Activated CD8-positive, alpha-beta T cell treated with anti-CD3 and anti-CD28 coated beads for 36 hours (primary cell): ENCODE measurements at regions not wholly inside any gene's neighbourhood (a gene's known extent, or its start where the extent isn't known, plus 50 kb on each side); places are given as distances from the start of the nearest gene placed in this dataset.

Experiments
- ATAC-seq: fragments of 200-7000 bp; cut with Tn5 transposase; one replicate; pipeline ENCODE4 v1.10.0; 2021; ENCODE audit warnings: mild to moderate bottlenecking, moderate library complexity
- CTCF ChIA-PET: fragments of 350-600 bp; sonication (Branson Sonifier 250); formaldehyde crosslinking; loops from one replicate; lab custom pipeline; 2021; ENCODE audit warnings: antibody characterized with exemption; lab: Charles Lee
- POLR2A ChIA-PET: fragments of 350-600 bp; sonication (Branson Sonifier 250); formaldehyde crosslinking; loops from one replicate; lab custom pipeline; 2021; ENCODE audit warnings: antibody characterized with exemption; lab: Charles Lee
- DNase-seq: peaks from one replicate; pipeline ENCODE4 v3.0.0-alpha.2; 2020
- H3K27ac Mint-ChIP-seq: one replicate; pipeline ENCODE4 v1.8.0; 2021; ENCODE audit warnings: mild to moderate bottlenecking, mixed read lengths
- H3K27me3 Mint-ChIP-seq: one replicate; pipeline ENCODE4 v1.8.0; 2021; ENCODE audit warnings: mixed read lengths
- H3K36me3 Mint-ChIP-seq: one replicate; pipeline ENCODE4 v1.8.0; 2021; ENCODE audit warnings: low read depth, mixed read lengths
- H3K4me1 Mint-ChIP-seq: one replicate; pipeline ENCODE4 v1.8.0; 2021; ENCODE audit warnings: low read depth, mixed read lengths
- H3K4me3 Mint-ChIP-seq: one replicate; pipeline ENCODE4 v1.8.0; 2021; ENCODE audit warnings: mild to moderate bottlenecking, moderate library complexity, mixed read lengths
- H3K9me3 Mint-ChIP-seq: one replicate; pipeline ENCODE4 v1.8.0; 2021; ENCODE audit warnings: mixed read lengths
- CTCF ChIP-seq: fragments of 200-600 bp; IDR thresholded peaks from one replicate; pipeline ENCODE4 v1.8.0; 2022; ENCODE audit warnings: antibody characterized with exemption, mild to moderate bottlenecking
- intact Hi-C: fragments of 100-400 bp; cut with micrococcal nuclease; formaldehyde crosslinking; loops from one replicate; pipeline ENCODE4 v1.10.0; 2022

GRCh38 chr1:94698759-94699502 lies 121.2 kb upstream of the SLC44A3 start:
- Mint-ChIP-seq H3K36me3 (no peaks in the 10 kb centered on the region), H3K9me3 (no peaks in the 10 kb centered on the region), H3K4me3 (no peak overlapping the region), H3K27ac (no peak overlapping the region), H3K27me3 (peaks cover 10% of the 10 kb centered on the region), H3K4me1 (peaks cover 3% of the 10 kb centered on the region)
- ChIA-PET POLR2A (no interaction called here), CTCF (interaction anchor here (1.4 kb wide), 1 partner anchor 45 kb away, joined by 3 read pairs; no protein-coding TSS in a partner anchor)
- intact Hi-C loops, result no loop called here
- DNase-seq (no peak), ATAC-seq (no peak)
- no peak for TF ChIP-seq CTCF

DNA sequence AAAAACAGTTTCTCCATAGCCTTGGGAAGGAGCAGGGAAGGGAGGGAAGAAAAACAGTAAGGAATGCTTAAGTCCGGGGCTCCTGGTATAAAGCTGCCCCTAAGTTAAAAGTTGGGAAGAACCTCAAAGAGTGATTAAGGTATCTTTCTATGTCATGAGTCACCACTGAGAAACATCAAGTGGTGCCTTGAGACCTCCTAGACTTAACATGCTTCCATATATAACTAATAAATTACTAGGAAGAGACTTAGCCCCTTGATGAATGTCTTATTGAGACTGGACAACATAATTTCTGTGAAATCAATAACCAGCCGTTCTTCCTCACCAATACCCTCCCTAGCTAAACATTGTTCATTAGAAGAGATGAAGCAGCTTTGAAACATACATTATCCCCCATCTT lies 121.8 kb upstream of the SLC44A3 start:
- DNase-seq (no peak), ATAC-seq (no peak)
- no peaks in the 10 kb centered on the region for H3K9me3 Mint-ChIP-seq
- H3K27me3 Mint-ChIP-seq, result peaks cover 13% of the 10 kb centered on the region
- POLR2A ChIA-PET, result no interaction called here
- CTCF ChIA-PET, result interaction anchor here (1.4 kb wide), 1 partner anchor 44 kb away, joined by 3 read pairs; no protein-coding TSS in a partner anchor
- H3K36me3 Mint-ChIP-seq, result no peaks in the 10 kb centered on the region
- H3K4me3 Mint-ChIP-seq, result no peak overlapping the region
- H3K27ac Mint-ChIP-seq, result no peak overlapping the region
- intact Hi-C loops, result no loop called here
- TF ChIP-seq CTCF, result no peak
- peaks cover 6% of the 10 kb centered on the region for H3K4me1 Mint-ChIP-seq

- no peak for DNase-seq
- Mint-ChIP-seq H3K36me3 (no peaks in the 10 kb centered on the region), H3K27me3 (peaks cover 15% of the 10 kb centered on the region), H3K4me3 (no peak overlapping the region), H3K4me1 (peaks cover 6% of the 10 kb centered on the region), H3K27ac (no peak overlapping the region), H3K9me3 (no peaks in the 10 kb centered on the region)
- no peak for ATAC-seq
- intact Hi-C loops, result no loop called here
- POLR2A ChIA-PET, result no interaction called here
- CTCF ChIA-PET, result interaction anchor here (1.4 kb wide), 1 partner anchor 44 kb away, joined by 3 read pairs; no protein-coding TSS in a partner anchor
- no peak for TF ChIP-seq CTCF
Measured at GRCh38 chr1:94697839-94698238, 122.3 kb upstream of the SLC44A3 start.

- intact Hi-C loops, result no loop called here
- no peak for DNase-seq
- Mint-ChIP-seq H3K27me3 (peaks cover 16% of the 10 kb centered on the region), H3K27ac (no peak overlapping the region), H3K4me1 (peaks cover 6% of the 10 kb centered on the region), H3K4me3 (no peak overlapping the region), H3K36me3 (no peaks in the 10 kb centered on the region), H3K9me3 (no peaks in the 10 kb centered on the region)
- no peak for ATAC-seq
- no peak for TF ChIP-seq CTCF
- CTCF ChIA-PET, result no interaction called here
- POLR2A ChIA-PET, result no interaction called here
Measured at GRCh38 chr1:94694226-94694915, 125.8 kb upstream of the SLC44A3 start.

DNA sequence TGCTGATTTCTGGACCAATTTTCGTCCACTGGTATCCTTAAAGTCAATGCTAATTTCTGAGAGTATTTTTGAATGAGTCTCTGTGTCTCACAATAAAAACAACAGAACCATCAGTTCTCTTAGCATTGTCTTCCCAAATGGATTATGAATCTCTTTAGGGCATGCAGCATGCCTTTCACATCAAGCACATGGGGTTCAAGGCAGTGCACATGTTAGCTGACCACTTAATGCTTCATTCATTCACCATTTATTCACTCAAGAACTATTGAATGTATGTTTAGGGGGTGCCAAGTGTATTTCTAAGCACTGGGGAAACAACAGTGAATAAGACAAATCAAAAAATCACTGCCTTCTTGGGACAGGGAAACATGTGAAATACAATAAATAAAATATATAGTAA lies 126.7 kb upstream of the SLC44A3 start:
- CTCF ChIA-PET, result no interaction called here
- TF ChIP-seq CTCF, result no peak
- POLR2A ChIA-PET, result no interaction called here
- ATAC-seq (no peak), DNase-seq (no peak)
- Mint-ChIP-seq H3K27me3 (peaks cover 16% of the 10 kb centered on the region), H3K27ac (no peak overlapping the region), H3K36me3 (no peaks in the 10 kb centered on the region), H3K4me1 (peaks cover 6% of the 10 kb centered on the region), H3K4me3 (no peak overlapping the region), H3K9me3 (no peaks in the 10 kb centered on the region)
- intact Hi-C loops, result no loop called here
